MM.1S (cell line): ENCODE measurements at regions not wholly inside any gene's neighbourhood (a gene's known extent, or its start where the extent isn't known, plus 50 kb on each side); places are given as distances from the start of the nearest gene placed in this dataset.

Experiments used
- CTCF ChIP-seq: fragments of 300-600 bp; sonication (generic); IDR thresholded peaks from 2 replicates; pipeline ENCODE4 v1.5.1; 2016; ENCODE audit warnings: antibody characterized with exemption, low read length, mixed read lengths
- EZH2phosphoT487 ChIP-seq: fragments of 300-600 bp; sonication (generic); IDR thresholded peaks from 2 replicates; pipeline ENCODE4 v1.6.1; 2018; ENCODE audit warnings: antibody characterized with exemption, low read length

GRCh38 chr10:53403688-53404087, 631.1 kb upstream of the MBL2 start:
- TF ChIP-seq CTCF (no peak), EZH2phosphoT487 (no peak)
